T-helper 2 cell (primary cell): ENCODE measurements at regions not wholly inside any gene's neighbourhood (a gene's known extent, or its start where the extent isn't known, plus 50 kb on each side); places are given as distances from the start of the nearest gene placed in this dataset.
"Not testable (repeated sequence)": the region's sequence is repeated elsewhere in the genome, so short reads cannot be mapped to it uniquely, and the experiment has no call there.

Experiments used
- DNase-seq, 5 experiments: peaks; one replicate each; pipeline versions ENCODE4 v3.0.0 to v3.0.0-alpha.2; 2012 to 2022

DNA sequence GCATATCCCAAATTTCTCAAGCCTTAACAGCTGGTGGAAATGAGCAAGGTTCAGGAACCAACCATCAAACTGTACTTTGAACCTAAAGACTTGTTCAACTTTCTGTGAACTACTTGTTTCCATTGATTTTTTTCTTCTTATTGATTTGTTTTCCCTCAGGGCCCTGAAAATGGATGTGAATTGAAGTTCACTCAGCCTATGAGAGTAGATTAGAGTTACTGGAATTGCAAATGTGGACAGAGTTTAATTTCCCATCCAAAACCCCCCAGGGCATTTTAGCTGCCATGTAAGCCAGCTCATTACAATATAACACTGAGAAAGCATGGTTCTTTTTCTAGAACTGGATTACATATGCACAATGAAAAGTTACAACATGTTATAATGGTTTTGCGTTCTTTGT, 1105.7 kb downstream of the REEP3 start:
- no peak for DNase-seq

DNA sequence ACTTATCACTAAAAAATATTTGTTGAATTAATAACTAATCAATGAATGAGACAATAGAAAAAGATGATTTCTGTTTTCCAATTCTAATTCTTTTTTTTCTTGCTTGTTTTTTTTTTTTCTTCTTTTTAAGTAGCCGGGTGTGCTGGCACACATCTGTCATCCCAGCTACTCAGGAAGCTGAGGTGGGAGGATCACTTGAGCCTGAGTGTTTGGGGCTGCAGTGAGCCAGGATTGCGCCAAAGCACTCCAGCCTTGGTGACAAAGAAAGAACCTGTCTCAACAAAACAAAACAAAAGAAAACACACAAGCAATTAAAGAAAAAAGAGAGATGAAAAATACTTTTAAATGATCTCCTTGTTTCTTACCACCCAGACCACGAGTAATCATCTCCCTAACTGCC, 1109.3 kb downstream of the REEP3 start:
- no peak for DNase-seq

DNA sequence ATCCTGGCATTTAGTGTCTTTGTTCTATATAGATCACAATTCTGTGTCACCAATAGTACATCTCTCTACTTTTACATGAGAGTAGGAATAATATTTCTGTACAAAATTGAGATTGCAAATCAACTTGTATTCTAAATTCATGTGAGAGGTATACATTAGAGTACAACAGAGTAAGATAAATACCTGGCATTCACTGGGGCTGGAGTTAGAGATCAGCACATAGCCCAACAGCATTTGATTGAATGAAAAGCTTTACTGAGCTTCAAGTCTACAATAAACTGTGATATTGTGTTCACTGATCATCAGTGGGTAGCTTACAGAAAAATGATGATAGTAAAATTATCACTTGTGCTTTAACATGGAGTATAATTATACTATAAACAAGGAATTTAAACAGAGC, 1114.7 kb downstream of the REEP3 start:
- DNase-seq, result no peak

DNA sequence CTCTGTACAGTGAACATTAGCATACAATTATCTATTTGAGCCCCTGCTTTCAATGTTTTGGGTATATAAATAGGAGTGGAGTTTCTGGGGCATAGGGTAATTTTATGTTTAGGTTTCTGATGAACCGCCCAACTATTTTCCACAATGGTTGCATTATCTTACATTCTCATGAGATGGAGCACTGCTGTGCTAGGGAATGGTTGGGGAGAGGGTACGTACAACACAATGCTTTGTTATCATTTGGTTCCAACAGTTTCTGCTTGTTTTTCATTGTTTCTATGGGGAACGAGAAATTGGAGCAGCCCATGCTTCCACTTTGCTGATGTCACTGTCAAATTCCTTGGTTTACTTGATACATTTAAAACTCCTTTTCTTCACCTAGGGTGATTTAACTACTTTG, 1115.3 kb downstream of the REEP3 start:
- no peak for DNase-seq

DNA sequence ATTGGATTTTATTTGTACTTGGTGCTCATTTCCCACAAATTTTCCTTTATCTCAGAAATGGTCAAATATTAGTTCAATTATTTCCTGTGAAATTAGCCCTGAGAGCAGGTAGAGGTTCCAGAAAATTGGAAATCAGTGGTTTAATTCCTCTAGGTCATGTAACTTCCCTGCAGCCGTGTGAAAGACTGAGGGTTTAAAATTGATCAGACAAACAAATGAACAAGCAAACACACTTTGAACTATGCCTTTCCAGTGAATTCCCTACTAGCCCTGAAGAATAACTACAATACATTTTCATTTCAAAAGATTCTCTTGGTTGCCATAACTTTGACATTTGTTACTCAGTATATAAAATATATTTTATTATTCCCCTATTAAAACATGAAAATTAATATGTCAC, 1116.7 kb downstream of the REEP3 start:
- DNase-seq, result no peak

DNA sequence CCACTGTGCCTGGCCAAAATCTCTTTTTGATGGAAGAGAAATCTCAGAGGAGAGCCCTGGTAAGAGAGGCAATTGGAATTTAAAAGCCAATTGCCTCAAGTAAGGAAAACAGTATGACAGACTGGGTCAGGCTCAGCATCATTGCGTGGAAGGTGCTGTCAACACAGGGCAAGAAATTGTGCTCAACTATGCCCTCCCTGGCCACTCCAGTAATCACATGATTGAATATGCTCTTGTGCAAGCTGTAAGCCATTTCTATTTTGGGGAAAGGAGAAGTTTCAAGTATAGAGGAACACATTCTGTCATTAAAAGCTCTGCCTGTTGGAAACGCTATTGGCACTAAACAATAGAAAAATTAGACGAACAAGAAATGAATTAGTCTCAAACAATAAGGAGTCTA, 1127.7 kb downstream of the REEP3 start:
- no peak for DNase-seq

DNA sequence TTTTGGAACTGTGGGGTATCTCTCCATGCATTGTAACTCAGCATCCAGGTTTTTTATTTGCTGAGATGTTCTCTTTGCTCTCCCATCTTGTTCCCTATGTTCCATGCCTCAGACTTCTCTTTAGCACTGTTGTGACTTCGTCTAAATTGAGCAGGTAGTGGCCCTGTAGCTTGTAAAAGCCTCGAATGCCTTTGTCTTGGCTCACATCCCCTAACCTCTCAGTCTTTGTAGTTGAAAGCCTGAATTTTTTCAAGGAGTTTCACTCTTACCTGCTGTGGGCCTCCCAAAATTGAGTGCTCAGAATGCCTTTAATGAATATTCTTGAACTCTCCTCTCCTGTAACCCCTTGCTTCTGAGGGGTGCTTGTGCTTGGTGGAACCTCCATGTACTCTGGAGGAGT, 1137.3 kb downstream of the REEP3 start:
- DNase-seq, result no peak

DNA sequence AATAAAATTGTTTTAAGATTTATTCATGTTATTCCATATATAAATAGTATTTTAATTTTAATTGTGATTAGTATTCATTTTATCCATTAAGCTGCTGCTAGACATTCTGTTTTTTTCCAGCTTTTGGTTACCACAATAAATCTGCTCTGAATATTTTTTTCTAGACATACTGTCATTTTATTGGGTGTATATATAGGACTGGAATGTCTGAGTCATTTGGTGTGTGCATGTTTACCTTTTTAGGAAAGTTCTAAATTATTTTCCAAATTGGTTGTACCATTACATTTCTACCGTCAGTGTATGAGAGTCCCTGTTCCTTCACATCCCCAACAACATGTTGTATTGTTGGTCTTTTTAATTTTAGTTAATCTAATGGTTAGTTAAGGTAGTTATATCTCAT, 1138.1 kb downstream of the REEP3 start:
- no peak for DNase-seq

DNA sequence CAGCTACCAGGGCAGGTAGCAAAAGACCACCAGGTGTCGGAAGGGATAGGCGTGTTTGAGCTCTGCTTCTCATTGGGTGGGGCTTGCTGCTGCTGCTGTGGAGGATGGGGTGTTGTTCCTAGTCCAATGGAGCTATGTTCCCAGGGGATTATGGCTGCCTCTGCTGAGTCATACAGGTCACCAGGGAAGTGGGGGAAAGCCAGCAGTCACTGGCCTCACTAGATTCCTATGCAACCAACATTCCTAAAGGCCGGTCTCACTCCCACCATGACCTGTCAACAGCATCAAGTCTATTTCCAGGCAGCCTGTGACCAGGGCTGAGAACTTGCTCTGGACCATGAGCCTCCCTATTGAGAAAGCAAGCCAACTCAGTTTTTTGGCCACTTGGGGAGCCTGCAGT, 1160.8 kb downstream of the REEP3 start:
- no peak for DNase-seq

DNA sequence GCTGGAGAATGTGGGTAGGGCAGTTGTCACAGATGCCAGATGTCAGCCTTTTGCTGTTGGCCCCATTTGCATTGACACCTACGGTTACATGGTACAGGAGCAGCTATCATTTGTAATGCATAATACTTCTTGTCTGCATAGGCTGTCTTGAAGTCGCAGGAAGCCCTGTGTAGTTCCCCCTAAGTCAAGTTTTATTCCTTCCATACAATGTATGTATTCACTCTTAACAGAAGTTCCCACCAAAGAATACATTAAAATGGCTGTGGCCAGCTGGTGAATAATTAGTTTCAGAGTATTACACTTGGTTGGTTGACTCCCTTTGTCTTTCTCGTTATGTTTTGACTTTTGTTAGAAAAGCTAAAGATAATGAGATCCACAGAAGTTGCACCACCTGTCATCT, 1169.0 kb downstream of the REEP3 start:
- DNase-seq, result no peak

DNA sequence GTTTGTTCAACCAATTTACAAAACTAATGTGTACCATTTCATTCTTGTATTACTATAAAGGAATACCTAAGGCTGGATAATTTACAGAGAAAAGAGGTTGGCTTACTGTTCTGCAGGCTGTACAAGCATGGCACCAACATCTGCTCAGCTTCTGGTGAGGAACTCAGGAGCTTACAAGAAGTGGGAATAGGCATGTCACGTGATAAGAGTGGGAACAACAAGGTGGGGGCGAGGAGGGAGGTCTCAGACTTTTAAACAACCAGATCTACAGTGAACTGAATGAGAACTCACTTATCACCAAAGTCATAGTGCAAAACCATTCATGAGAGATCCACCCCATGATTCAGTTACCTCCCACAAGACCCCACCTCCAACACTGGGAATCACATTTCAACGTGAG, 1178.0 kb downstream of the REEP3 start:
- no peak for DNase-seq

DNA sequence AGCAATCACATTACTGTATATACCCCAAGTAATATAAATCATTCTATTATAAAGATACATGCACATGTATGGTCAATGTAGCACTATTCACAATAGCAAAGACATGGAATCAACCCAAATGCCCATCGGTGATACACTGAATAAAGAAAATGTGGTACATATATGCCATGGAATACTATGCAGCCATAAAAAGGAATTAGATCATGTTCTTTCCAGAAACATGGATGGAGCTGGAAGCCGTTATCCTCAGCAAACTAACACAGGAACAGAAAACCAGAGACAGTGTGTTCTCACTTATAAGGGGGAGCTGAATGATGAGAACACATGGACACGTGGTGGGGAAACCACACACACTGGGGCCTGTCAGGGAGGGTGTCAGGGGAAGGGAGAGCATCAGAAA, 1180.9 kb downstream of the REEP3 start:
- DNase-seq, result not testable (repeated sequence)

DNA sequence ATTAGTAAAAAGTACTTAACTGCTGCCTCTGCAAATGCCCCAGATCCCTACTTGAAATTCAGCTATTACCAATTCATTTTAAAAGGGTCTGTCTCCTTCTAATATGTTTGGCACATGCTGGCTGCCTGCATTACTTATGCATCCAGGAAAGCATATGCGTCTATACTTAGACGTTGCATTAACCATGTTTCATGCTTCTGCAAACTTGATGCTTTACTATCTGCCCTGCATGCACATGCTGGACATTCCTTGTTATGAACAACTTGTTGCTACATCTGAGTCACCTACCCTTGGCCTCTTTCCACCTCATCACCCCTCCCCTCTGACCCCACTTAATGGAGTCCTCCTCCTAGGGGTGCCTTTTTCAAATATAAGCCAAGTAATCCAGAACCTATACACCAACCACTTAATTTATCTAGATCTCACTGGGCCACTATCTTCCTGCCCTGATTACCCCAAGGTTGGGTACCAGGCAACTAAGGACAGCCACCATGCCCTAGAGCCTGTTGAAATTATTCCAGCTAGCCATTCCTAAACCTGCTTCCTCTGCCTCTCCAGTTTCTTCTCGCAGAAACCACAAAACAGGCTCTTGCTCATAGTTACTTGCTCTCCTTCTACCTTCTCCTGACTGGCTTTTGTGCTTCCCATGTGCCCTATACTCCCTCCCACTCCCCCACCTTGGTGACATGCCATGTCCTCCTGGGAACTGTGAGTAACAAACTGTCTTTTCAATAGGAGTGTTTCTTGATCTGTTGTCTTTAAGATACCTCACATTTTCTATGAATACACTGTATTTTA, 1187.9 kb downstream of the REEP3 start:
- no peak for DNase-seq

DNA sequence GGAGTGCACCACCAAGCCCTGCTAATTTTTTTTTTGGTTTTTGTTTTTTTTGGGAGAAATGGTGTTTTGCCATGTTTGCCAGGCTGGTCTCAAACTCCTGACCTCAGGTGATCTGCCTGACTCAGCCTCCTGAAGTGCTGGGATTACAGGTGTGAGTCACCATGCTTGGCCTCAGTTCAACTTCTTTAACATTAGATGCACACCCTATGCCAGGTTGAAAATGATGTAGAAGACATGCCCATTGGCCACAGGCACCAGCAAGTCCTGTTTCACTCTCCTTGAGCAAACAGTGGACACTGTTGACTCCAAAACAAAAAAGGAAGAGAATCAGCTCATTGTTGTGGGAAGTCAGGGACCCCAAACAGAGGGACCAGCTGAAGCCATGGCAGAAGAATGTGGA, 1205.3 kb downstream of the REEP3 start:
- DNase-seq, result no peak

DNA sequence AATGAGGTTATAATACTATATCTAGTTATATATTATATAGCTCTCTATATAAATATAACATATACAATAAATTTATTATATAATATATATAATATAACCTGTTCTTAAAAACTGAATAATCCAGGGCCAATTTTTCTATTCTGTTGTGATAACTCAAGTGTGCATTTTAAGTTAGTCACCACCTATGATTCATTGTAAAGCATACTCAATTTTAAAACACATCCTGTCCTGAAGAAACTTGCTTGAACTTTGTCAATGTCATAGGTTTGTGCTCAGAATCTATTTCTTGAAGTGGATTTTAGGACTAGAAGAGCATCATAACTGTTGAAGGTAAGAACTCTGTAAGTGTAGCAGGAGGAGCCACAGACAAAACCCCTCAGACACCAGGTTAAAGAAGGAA, 1209.8 kb downstream of the REEP3 start:
- DNase-seq, result no peak

DNA sequence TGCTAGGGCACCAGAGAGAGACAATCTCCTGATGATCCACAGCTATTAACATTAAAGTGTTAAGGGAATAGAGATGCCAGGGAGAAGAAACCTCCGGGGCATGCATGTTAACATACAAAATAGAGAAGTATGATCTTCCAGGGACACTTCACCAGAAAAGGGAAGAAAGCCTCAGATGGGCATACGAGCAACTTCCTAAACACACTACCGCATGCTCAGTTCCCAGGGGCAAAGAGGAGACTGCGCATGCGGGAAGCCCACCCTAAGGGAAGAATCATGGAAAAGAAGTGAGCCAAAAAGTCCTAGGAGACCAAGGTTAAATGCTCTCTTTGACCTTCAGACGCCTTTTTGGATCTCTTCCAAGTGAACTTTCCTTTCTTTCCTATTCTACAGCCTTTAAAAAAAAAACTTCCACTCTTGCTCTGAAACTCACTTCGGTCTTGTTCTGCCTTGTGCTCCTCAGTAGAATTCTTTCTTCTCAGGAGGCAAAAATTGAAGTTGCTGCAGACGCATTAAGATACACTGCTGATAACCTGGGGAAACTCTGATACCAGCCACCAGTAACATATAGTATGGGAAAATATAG, 1211.3 kb downstream of the REEP3 start:
- no peak for DNase-seq

DNA sequence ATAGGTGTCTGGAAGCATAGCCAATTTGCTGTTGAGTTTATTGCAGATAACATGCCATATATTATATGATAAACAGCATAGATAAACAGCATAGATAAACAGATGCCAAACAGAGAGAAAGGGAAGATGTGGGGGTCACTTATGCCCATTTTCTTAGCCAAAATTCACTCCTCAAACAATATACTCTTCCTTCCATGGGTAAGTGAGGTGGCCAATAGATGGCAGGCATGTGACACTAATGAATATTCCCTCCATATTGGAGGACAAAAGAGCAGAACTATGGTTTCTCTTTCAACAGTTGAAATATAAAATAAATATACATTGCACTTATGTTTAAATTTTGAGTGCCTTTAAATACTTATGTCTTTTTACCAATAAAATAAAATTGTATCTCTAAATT, 1212.8 kb downstream of the REEP3 start:
- DNase-seq, result no peak

DNA sequence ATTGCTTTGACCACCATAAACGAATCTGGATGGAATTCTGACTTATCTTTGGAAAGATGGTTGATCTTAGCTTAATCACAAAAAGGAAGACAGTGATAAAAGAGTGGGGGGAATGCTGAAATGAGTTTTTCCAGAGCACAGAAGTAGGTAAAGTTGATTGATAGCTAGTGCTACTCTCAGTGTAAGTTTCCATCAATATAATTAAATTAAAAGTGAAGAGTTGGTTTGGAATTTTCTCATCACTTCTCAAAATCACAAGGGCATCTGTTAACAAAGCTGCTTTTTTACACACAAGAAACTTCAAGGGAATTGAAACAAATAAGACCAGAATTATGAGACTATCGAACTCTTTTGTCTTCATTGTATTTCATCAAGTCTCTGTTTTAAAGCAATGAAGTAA, 1217.3 kb downstream of the REEP3 start:
- no peak for DNase-seq

DNA sequence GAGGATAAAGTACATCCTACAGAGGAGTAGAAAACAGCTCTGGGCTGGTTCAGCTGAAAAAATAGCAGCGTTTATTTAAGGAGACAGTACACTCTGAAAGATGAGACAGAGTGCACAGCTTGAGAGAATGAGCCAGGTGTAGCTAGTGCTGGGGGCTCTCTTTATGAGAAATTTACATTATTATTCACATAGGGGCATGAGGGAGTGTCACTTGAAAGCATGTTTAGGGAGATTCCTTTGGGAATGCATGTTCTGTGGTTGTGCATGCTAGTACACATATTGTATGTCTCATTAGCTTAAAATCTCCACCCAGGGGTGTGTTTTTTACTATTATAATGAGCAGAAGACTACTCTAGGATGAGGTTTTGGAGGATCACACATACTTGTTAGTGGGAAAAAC, 1224.4 kb downstream of the REEP3 start:
- no peak for DNase-seq

DNA sequence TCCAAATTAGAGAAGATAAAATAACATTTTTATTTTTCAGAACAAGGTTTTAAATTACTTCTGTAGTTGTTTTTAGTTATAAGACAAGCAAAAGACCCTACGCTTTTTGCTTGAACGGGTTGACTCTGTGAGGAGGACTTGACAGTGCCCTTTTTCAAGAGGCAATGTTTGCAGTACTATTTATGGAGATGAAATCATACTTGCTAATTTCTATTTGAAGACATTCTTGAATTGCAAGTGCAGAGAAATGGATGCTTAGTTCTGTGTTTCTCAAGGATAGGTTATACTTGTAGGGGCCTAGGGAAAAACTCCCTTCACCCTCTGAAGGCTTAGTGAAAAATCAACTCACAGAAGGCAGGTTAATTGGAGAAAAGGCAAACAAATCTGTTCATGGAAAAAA, 1229.5 kb downstream of the REEP3 start:
- no peak for DNase-seq

DNA sequence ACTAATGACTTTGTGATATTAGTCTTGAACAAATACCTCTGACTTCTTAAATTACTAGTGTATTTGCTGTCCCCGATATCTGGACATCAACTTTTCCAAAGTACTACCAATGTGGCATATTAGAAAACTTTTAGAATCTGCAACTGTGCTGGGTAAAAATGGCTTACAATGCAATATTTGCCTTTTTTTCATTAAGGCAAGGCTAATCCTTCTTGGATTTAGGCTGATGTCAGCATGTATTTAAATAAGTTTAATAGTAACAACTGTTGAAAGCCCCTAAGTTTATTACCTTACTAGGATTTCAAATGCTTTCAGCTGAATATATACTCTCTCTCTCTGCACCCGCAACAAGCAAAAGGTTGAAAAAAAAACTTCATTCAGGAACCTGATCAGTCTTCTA, 1232.3 kb downstream of the REEP3 start:
- no peak for DNase-seq

DNA sequence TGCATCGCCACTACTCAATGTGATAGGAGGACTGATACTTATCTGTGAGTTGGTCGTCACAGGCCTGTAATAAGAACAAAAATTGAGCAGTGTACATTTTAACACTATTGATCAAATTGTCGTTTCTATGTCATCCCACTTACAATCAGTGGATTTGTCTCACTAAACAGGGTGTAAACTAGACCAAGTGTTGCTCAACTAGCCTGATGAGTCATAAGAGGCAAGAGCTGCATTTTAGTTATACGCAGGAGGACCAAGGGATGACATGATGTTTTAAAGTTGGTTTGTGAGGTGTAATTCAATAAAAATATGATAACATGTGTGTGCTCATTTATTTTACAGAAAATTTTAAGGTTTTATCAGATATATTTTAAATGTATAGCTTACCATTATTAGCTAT, 1239.2 kb downstream of the REEP3 start:
- DNase-seq, result no peak

DNA sequence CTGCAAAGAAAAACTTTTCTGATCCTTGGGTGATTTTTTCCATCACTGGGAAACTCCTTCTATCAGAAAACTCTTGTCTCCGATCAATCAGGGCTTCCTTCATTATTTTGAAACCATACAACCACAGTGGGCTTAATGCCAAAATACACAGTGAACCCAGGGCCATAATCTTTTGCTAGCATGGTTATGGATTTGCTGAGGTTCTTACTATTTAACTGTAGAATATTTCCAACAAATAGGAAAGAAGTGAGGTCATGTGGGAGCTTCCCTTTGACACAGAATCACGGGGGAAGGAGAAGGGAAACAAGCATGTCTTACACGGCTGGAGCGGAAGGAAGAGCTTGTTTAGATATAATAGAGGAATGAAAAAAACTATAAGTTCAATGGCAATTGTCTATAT, 1241.7 kb downstream of the REEP3 start:
- DNase-seq, result no peak

DNA sequence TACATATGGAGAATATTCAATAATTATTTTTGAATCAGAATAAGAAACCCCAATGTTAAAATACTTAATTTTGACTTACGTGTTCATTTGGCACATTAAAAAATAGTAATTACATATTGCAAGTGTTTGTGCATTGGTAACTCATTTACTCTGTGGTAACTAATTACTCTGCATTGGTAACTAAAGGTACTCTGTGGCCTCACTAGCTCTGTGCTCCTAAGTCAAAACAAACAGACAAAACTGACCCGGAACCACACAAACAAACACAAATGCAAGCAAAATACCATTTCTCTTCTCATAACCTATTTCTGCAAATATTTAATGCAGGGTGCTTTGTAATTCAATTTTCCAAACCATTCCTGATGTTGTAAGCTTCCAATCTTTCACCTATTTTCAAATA, 1244.3 kb downstream of the REEP3 start:
- no peak for DNase-seq
